OCI-M1 (cell line): ENCODE measurements at regions not wholly inside any gene's neighbourhood (a gene's known extent, or its start where the extent isn't known, plus 50 kb on each side); places are given as distances from the start of the nearest gene placed in this dataset.
"Not testable (repeated sequence)": the region's sequence is repeated elsewhere in the genome, so short reads cannot be mapped to it uniquely, and the experiment has no call there.

Source experiments
- DNase-seq: peaks from one replicate; lab custom pipeline; 2025; lab: John Stamatoyannopoulos, UW

DNA sequence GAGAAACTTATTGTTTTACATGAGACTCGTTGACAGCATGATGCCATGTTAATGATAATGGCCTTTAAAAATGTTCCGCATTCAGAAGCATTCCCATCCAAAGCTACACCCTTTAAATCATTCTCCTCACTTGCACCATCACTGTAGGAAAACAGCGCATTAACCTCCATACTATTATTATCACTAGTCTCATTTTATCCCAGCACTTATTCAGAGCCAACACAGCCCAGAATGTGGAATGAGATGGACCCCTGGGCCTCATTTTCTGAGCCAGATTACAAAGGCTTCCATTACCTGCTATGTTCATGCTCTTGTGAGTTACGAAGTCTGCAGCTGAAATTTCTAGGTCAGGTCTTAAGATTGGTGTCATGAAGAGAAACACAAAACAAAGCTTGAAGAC lies 159.4 kb downstream of the HS3ST3A1 start:
- DNase-seq = no peak

DNA sequence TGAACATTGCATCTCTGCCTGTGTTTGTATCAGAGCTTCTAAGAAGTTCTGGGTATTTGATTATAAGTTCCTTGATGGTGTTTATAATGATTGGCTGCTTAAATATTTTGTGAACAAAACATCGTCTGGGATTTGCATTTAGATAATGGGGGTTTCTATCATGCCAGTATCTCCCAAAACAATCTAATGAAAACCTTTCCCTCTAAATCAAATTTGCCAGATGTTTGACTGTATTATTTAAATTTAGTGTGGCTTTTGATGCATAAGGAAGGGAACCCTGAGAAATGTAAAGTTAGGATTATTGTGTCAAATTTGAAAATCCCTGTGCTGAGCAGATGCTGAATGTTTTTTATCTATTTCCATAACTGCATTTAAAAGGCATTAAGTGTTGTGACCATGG lies 159.9 kb downstream of the HS3ST3A1 start:
- DNase-seq = no peak

DNA sequence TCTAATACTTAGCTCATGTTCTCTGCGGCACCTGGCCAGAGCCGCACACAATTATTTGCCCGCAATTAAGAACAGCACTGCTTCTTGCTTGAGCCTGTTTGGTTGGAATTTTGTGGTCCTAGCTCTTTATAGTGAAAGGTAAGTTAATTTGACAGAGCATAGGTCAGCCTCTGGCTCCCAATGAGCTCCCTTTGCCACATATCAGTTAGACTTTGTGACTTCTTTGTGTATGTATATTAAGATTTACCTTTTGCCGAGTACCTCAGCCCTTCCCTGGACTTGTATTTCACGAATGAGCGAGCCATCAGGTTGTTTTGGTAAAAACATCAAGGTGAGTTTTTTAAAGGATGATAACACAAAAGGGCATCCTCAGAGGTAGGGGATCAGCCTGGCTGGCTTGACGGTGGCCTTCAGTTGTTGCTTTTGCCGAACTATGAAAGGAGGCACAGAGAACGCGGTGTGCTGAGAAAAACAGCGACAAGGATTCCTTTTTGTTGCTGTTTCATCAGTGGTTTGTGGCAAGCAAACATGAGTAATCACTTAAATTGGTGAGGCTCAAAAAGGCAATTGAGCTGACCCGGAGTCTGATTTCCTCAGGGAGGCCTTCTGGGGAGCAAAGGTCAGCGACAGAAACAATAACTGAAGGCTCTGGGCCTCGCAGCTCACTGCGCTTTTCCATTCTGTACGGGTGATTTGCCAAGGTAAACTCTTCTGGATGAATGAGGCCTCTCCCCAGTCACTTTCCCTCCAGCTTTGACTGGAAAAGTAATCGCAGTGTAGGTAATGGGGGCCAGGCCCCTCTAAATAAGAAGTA lies 163.6 kb downstream of the HS3ST3A1 start:
- DNase-seq = no peak

DNA sequence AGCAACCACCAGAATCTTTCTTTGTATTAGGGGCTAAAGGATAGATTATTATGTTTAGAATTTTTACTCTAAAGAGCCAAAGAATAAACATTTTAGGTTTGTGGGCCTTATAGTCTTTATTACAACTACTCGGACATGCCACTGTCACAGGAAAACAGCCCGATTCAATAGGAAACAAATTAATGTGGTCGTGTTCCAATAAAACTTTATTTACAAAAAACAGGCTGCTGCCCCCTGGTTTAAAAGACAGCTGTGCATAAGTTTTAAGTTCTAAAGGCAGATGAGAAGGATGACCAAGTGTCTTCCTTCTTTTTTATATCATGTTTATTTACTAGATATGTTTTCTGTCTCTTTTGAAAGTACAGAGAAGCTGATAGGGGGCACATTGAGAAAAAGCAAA lies 166.5 kb downstream of the HS3ST3A1 start:
- DNase-seq = no peak

DNA sequence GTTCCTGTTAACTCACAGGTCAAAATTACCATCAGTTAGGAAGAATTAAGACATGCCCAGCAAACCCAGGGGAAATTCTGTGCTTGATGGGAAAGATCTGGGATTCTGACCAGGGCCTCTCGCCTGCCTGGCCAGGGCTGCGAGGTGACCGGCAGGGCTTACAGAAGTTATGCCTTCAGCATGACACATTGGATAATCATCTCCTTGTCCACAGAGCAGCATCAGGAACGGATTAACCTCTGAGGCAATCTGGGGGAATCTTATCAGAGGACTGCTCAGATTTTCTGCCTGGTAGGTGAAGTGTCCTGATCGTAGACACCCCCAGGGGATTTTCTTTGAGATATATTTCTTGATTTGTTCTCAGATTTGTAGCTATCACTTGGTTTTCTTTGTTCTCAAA lies 172.5 kb downstream of the HS3ST3A1 start:
- no peak for DNase-seq

DNA sequence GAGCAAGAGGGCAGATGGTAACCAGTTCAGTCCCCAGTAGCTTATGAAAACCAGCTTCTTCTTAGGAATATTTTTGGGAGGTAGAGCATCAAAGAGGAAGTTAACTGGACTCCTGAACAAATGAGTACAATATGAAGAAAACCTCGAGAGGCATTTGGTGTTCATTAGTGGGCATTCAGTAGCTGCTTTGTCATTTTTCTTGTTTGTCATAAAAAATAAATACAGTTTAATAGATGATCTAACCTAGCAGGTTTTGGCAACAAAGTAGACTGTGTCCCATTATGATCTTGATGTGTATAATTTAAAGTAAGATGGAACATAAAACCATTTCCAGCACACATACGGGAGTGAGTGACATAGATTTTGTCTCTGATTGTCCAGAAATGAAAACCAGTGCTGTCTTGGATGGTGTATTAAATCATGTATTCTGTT lies 173.1 kb downstream of the HS3ST3A1 start:
- DNase-seq = no peak

DNA sequence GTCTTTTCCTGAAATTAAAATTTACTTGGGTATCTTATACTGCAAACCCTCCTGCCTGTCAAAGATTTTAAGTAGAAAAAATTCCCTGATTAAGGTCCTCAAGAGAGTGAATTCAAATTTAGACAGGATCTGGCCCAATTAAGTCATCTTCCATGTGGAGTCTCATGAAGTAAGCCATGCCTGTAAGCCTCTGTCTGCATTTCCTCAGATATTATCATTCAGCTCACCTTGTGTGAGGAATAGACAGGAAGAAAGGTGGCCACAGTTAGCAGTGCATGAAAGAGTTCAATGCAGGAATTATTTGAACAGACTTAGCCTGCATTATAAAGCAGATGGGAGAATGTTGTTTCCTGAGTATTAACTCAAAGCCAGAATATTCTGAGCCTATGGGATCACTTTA lies 174.7 kb downstream of the HS3ST3A1 start:
- no peak for DNase-seq

DNA sequence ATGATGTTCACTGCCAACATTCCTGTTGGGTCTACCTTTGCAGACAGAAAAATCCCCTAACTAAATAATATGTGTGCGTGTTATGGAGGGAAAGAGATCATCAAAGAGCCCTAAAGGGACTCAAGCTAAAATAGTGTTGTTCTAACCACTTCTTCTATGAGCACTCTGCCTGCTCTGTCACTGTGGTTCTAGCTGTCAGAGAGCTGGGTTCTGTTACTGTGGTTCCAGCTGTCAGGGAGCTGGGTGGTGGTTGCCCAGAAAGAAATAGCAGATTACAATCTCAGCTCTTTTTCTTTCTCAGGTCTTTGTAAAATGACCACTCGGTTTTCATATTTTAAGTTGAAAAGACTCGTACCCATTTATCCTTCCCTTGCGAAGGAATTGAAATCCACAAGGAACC lies 176.3 kb downstream of the HS3ST3A1 start:
- DNase-seq = peak; percentile 57

DNA sequence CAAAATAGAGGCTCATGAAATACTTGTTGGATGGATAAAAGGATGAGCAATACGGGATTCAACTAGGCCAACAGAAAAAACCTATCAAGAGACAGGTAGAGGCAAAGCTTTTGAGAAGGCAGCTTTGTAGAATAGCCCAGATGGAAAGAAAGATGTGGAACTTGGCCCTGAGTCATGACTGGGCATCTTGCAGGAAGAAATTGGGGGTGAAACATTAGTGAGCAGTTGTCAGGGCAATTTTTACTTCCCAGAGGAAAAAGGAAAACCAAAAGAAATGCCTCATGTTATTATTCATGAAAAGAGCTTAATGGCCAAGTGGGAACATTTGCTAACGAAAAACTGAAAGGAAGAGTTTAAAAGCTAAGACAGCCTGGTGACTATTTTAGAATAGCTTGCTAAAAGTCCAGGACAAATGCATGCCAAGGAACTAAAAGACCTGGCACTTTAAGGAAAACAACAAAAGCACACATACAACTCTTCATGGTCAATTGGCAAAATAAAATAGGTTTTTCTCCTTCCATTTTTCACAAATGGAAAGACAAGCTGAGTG lies 180.1 kb downstream of the HS3ST3A1 start:
- no peak for DNase-seq

DNA sequence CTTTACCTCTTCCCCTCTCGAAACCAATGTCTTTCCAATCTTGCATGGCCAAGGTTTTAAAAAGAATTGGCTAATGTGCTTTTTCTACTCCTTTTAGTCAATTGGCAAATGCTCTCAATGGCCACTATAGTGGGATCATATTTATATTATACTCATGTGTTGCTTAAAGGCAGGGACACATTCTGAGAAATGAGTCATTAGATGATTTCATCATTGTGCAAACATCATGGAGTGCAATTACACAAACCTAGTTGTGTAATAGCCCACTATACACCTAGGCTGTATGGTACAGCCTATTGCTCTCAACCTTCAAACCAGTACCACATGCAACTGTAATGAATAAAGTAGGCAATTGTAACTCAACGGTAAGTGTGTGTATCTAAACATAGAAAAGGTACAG lies 180.9 kb downstream of the HS3ST3A1 start:
- DNase-seq = peak; percentile 79

DNA sequence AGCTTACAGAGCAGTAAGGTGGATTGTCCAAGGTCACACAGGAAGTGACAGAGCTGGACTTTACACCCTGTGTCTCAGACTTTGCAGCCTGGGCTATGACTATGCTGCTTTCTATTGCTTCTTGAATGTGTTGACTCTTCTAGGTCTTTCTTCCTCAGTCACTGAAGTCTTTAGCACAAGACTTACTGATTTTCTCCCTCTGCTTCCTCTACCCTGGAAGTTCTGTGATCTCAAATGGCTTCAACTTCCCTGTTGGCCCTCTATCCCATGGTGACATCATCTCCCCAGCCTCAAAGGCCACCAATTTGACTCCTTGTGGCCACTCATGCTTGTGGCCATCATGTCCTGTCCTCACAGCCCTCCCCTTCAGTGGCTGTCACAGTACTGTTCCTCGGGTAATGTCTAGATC lies 181.3 kb downstream of the HS3ST3A1 start:
- DNase-seq = peak; percentile 74

DNA sequence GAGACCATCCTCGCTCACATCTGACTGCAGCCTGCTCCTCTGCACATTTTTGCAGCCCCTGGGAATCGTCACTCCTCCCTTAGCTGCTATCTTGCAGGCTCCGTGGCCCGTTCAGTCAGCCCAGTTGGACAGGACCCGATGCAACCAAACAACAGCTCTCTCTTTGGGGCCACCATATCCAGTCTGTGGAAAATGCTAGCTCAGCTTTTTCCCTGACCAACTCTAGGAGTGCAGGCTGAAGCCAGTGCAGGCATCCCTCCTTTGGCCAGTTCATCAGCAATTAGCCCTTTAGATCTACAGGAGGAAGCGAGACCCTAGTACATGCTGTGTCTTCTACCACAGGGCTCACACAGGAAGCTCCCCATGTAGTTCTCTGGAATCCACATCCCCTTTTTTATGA lies 182.1 kb downstream of the HS3ST3A1 start:
- no peak for DNase-seq

DNA sequence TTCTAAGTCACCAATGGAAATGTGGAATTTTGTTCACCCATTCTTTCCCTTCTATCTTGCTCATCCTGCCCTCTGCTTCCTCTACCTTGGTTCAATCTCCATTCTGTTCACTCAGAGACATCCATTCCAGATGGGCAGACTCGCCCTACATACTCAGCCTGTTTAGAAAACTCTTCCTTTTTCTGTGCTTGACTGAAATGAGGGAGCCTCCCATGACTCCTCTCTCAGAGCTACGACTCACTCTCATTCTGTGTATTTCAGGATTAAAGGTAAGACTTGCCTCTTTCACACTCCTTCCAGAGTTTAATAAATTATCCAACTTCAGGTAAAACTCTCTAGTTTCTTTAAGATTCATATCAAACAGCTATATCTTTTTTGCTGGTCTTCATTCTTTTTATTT lies 182.8 kb downstream of the HS3ST3A1 start:
- no peak for DNase-seq

DNA sequence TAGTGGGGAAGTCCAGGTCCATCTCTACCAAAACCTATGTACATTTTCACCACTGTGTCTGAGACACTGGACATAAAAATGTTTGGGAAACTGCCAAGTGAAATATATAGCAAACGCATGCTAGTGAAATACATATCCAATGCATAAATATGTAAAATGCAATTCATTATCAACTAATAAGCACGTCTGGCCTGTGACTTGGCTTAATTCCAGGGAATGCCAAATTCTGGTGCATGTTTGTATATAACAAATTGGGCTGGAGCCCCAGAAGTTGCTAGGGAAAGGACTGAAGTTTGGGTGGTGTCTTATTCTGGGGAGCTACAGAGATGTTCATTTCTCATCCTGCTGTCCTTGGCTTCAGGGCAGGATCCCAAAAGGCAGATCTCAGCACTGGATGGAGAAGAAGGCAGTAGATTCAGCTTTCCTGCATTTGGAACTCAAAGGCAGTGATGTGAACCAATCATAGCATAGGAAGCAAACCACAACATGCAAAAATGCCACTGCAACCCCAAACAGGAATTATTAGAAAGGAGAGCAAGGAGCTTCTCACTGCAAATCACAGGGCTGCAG lies 184.3 kb downstream of the HS3ST3A1 start:
- DNase-seq = no peak

DNA sequence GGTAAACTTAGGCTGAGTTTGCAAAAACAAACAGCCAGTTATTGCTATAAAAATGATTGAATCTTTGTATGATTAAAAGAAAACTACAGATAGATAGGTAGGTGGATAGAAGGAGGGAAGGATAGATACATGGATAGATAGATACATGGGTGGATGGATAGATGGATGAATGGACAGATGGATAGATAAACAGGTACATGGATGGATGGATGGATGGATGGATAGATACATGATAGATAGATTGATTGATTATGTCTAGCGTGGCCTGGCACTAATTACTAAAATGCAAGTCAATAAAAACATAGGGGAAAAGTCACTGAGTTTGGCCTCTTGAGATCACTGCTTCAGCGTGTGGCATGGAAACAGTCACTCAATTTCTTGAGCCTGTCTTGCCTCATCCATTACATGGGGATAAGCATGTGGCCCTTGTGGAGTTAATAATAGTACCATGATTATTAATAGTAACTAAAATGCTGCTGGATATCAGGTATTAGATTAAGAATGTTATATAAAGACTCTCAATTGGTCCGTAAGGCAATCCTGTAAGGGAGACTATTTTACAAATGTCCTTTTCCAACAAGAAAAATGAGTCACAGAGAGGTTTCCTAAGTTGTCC lies 184.9 kb downstream of the HS3ST3A1 start:
- DNase-seq = no peak

DNA sequence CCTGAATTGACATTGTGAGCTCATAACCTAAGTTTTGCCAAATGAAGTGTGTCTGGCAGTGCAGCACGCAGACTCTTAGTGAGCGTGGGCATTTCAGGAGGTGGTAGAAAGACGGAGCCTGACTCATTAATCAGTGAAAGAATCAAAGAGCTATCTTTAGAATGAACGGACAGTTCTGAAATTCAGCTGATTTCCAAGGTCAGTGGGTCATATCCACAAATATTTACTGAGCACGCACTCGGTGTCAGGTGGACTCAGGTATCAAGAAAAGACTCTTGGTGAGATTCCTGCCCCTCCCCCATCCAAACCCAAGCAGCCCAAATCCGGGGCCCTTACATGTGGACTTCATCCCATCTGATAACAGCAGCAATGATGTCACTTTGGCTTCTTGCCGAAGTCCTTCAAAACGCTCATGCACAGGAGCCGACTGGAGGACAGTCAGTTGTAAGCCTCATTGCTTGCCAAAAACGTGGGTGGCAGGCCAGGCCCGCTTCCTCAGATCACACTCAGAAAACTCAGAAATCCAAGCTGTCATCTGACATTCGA lies 185.8 kb downstream of the HS3ST3A1 start:
- peak; percentile 81 for DNase-seq

DNA sequence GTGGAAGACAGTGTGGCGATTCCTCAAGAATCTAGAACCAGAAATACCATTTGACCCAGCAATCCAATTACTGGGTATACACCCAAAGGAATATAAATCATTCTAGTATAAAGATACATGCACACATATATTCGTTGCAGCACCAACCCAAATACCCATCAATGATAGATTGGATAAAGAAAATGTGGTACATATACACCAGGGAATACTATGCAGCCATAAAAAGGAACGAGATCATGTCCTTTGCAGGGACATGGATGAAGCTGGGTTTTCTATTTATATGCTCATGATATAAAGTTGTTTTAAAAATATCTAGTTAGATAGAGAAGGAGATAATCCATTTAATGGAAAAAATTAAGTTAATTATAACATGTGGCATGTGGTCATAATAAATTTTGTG lies 186.5 kb downstream of the HS3ST3A1 start:
- DNase-seq = not testable (repeated sequence)

DNA sequence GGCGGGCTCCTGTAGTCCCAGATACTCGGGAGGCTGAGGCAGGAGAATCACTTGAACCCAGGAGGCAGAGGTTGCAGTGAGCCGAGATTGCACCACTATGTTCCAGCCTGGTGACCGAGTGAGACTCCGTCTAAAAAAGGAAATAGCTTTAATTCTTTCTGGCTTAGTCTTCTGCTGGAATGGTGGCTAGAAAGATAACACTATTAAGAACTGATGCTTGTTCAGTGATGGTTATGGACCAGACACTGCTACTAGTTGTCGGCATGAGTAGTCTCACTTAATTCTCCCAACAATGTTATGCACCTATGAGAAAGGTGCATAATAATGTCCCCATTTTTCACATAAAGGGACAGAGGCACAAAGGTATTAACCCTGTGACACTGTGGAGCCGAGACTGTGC lies 188.7 kb downstream of the HS3ST3A1 start:
- DNase-seq = no peak

DNA sequence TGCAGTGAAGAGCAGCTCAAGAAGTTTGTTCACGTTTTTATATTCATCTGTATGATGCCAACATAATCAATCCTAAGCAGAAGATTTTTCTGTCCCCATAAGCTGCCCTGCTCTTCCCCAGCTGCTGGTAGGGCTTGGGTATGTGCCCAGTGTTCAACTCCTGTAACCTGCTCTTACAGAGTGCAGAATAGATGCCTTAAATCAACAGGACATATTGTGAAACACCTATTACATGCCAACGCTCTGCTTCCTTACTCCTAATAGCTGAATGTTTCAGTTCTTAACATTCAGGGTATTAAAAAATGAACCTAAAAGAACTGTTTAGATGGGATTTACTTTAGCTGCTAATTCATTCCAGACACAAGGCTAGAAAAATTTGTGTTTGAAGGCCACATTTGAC lies 190.9 kb downstream of the HS3ST3A1 start:
- DNase-seq = no peak

DNA sequence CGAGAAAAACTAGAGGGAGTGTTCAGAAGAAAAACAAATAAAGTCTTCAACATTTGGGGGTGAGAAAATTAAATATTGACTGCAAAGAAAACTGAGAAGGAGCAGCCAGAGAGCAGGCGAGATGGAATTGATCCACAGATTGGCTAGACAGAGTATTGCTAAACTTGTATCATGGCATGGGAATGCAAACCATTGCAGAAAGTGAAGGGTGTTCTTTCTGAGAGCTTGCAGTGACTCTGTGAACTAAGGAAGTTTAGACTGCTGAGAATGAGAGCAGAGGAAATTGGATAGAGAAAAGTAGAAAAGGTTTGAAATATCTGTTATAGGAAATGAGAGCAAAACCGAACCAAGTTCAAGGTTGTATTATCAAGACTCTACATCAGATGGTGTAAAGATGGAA lies 191.5 kb downstream of the HS3ST3A1 start:
- DNase-seq = no peak

DNA sequence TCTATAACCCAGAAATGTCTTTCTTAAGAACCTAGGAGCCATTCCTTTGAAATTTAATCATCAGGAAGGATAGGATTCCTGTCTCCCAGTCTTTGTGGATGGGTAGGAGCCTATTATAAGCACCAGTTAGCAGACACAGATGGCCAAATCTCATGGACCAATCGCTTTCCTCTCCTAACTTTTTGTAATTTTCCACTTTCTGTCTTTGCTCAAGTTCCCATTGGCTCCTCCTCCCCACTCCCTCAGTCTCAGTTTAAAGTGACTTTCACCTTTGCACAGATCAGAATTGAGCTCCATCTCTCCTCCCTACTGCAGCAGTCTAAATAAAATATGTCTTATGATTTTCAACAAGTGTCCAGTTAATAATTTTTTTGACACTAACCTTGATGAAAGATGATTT lies 192.3 kb downstream of the HS3ST3A1 start:
- no peak for DNase-seq

DNA sequence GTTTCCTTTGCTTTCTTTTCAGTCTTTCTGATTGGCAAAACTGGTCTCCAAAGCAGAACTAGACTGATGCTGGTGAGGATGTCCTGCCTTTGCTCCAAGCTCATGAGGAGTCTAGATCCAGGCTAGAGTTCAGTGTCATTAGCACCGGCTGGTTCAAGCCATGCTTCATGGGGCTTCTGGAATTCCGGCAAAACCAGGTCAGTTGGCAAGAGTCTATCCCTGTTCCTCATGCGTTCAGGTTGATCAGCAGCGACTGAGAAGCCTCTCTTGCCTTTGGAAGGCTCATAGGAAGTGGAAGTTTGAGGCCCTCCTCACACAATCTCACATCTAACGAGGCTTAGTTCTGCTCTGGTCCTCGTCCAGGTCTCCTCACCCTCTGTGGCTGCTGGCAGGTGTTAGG lies 194.3 kb downstream of the HS3ST3A1 start:
- DNase-seq = no peak

DNA sequence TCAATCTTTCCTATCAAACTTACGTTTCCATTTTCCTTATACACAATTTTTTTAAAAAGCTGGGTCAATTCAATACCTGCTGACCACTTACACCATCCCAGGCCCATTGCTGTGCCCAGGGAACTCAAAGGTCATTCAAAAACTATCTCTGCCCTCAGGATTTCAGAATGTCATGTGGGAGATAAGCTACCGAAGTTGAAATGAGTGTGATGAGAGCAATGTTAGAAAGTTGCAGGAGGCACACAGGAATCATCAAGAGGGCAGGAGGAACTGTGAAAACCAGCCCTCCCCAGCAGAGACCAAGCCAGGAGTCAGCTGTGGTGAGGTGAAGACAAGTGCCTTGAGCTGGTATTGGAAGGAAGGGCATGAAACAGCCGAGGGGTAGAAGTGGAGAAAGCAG lies 195.9 kb downstream of the HS3ST3A1 start:
- DNase-seq = peak; percentile 48
